ENCODE measurements at regions not wholly inside any gene's neighbourhood (a gene's known extent, or its start where the extent isn't known, plus 50 kb on each side); places are given as distances from the start of the nearest gene placed in this dataset.
A peak's percentile ranks its signal among the peaks of the same experiment; 100 is the strongest.
"Not testable (repeated sequence)": the region's sequence is repeated elsewhere in the genome, so short reads cannot be mapped to it uniquely, and the experiment has no call there.

- ATAC-seq (replicated peaks in 1 of 2) (no peak), DNase-seq (no peak)
- Mint-ChIP-seq H3K4me3 (no peak overlapping the region), H3K9me3 (no peaks in the 10 kb centered on the region), H3K4me1 (ENCODE audit: low read depth) (no peaks in the 10 kb centered on the region), H3K27ac (no peak overlapping the region), H3K27me3 (ENCODE audit: low read depth) (peaks cover 42% of the 10 kb centered on the region), H3K36me3 (ENCODE audit: insufficient read depth in 2 of 2) (no peaks in the 10 kb centered on the region)
Measured at GRCh38 chrX:131854581-131854980, 168.5 kb upstream of the STK26 start.

GRCh38 chrX:131861088-131861787, 161.9 kb upstream of the STK26 start:
- no peaks in the 10 kb centered on the region for H3K36me3 Mint-ChIP-seq (ENCODE audit: insufficient read depth in 2 of 2)
- DNase-seq (no peak), ATAC-seq (replicated peaks in 1 of 2) (no peak)
- no peak overlapping the region for H3K27ac Mint-ChIP-seq
- H3K4me1 Mint-ChIP-seq (ENCODE audit: low read depth), result no peaks in the 10 kb centered on the region
- no peak overlapping the region for H3K4me3 Mint-ChIP-seq
- H3K9me3 Mint-ChIP-seq, result no peaks in the 10 kb centered on the region
- peaks cover 21% of the 10 kb centered on the region for H3K27me3 Mint-ChIP-seq (ENCODE audit: low read depth)

GRCh38 chrX:131862321-131862720, 160.8 kb upstream of the STK26 start:
- H3K4me1 Mint-ChIP-seq (ENCODE audit: low read depth), result no peaks in the 10 kb centered on the region
- peaks cover 28% of the 10 kb centered on the region for H3K27me3 Mint-ChIP-seq (ENCODE audit: low read depth)
- ATAC-seq (replicated peaks in 1 of 2) (no peak), DNase-seq (no peak)
- no peaks in the 10 kb centered on the region for H3K36me3 Mint-ChIP-seq (ENCODE audit: insufficient read depth in 2 of 2)
- no peaks in the 10 kb centered on the region for H3K9me3 Mint-ChIP-seq
- no peak overlapping the region for H3K27ac Mint-ChIP-seq
- no peak overlapping the region for H3K4me3 Mint-ChIP-seq

- no peak for DNase-seq
- H3K9me3 Mint-ChIP-seq, result no peaks in the 10 kb centered on the region
- H3K4me1 Mint-ChIP-seq (ENCODE audit: low read depth), result no peaks in the 10 kb centered on the region
- peaks cover 20% of the 10 kb centered on the region for H3K27me3 Mint-ChIP-seq (ENCODE audit: low read depth)
- H3K4me3 Mint-ChIP-seq, result no peak overlapping the region
- H3K27ac Mint-ChIP-seq, result no peak overlapping the region
- ATAC-seq (replicated peaks in 1 of 2), result no peak
- H3K36me3 Mint-ChIP-seq (ENCODE audit: insufficient read depth in 2 of 2), result no peaks in the 10 kb centered on the region
Measured at GRCh38 chrX:131869182-131869581, 153.9 kb upstream of the STK26 start.

GRCh38 chrX:131874300-131874699, 148.8 kb upstream of the STK26 start:
- peaks cover 24% of the 10 kb centered on the region for H3K27me3 Mint-ChIP-seq (ENCODE audit: low read depth)
- no peaks in the 10 kb centered on the region for H3K36me3 Mint-ChIP-seq (ENCODE audit: insufficient read depth in 2 of 2)
- peaks cover 8% of the 10 kb centered on the region for H3K4me1 Mint-ChIP-seq (ENCODE audit: low read depth)
- DNase-seq (no peak), ATAC-seq (replicated peaks in 1 of 2) (no peak)
- peaks cover 0 to 1% of the 10 kb centered on the region in 2 donors for H3K9me3 Mint-ChIP-seq
- H3K27ac Mint-ChIP-seq, result no peak overlapping the region
- no peak overlapping the region for H3K4me3 Mint-ChIP-seq

GRCh38 chrX:131875827-131876226, 147.3 kb upstream of the STK26 start:
- not testable (repeated sequence) for H3K9me3 Mint-ChIP-seq; H3K36me3 Mint-ChIP-seq (ENCODE audit: insufficient read depth in 2 of 2); H3K4me3 Mint-ChIP-seq; H3K4me1 Mint-ChIP-seq (ENCODE audit: low read depth); DNase-seq; ATAC-seq (replicated peaks in 1 of 2); H3K27ac Mint-ChIP-seq
- peaks cover 29% of the 10 kb centered on the region for H3K27me3 Mint-ChIP-seq (ENCODE audit: low read depth)

GRCh38 chrX:131881194-131881593, 141.9 kb upstream of the STK26 start:
- Mint-ChIP-seq H3K4me1 (ENCODE audit: low read depth) (peaks cover 8% of the 10 kb centered on the region), H3K4me3 (no peak overlapping the region), H3K27ac (no peak overlapping the region), H3K9me3 (no peaks in the 10 kb centered on the region), H3K27me3 (ENCODE audit: low read depth) (peaks cover 49% of the 10 kb centered on the region), H3K36me3 (ENCODE audit: insufficient read depth in 2 of 2) (no peaks in the 10 kb centered on the region)
- ATAC-seq (replicated peaks in 1 of 2) (no peak), DNase-seq (no peak)

- ATAC-seq (replicated peaks in 1 of 2); DNase-seq; H3K36me3 Mint-ChIP-seq (ENCODE audit: insufficient read depth in 2 of 2); H3K4me1 Mint-ChIP-seq (ENCODE audit: low read depth); H3K4me3 Mint-ChIP-seq; H3K27ac Mint-ChIP-seq; H3K9me3 Mint-ChIP-seq: not testable (repeated sequence)
- peaks cover 30% of the 10 kb centered on the region for H3K27me3 Mint-ChIP-seq (ENCODE audit: low read depth)
Measured at GRCh38 chrX:131885042-131885441, 138.1 kb upstream of the STK26 start.

GRCh38 chrX:131893857-131894256, 129.2 kb upstream of the STK26 start:
- H3K9me3 Mint-ChIP-seq; DNase-seq; ATAC-seq (replicated peaks in 1 of 2); H3K27ac Mint-ChIP-seq; H3K36me3 Mint-ChIP-seq (ENCODE audit: insufficient read depth in 2 of 2); H3K4me1 Mint-ChIP-seq (ENCODE audit: low read depth); H3K4me3 Mint-ChIP-seq: not testable (repeated sequence)
- peaks cover 50% of the 10 kb centered on the region for H3K27me3 Mint-ChIP-seq (ENCODE audit: low read depth)

- Mint-ChIP-seq H3K36me3 (ENCODE audit: insufficient read depth in 2 of 2) (no peaks in the 10 kb centered on the region), H3K9me3 (no peaks in the 10 kb centered on the region), H3K4me1 (ENCODE audit: low read depth) (no peaks in the 10 kb centered on the region), H3K27ac (no peak overlapping the region), H3K27me3 (ENCODE audit: low read depth) (peaks cover 60% of the 10 kb centered on the region), H3K4me3 (no peak overlapping the region)
- no peak for ATAC-seq (replicated peaks in 1 of 2)
- no peak for DNase-seq
Measured at GRCh38 chrX:131894995-131895394, 128.1 kb upstream of the STK26 start.

- no peaks in the 10 kb centered on the region for H3K4me1 Mint-ChIP-seq (ENCODE audit: low read depth)
- DNase-seq (no peak), ATAC-seq (replicated peaks in 1 of 2) (no peak)
- H3K27ac Mint-ChIP-seq, result no peak overlapping the region
- no peaks in the 10 kb centered on the region for H3K36me3 Mint-ChIP-seq (ENCODE audit: insufficient read depth in 2 of 2)
- H3K27me3 Mint-ChIP-seq (ENCODE audit: low read depth), result peaks cover 59% of the 10 kb centered on the region
- H3K9me3 Mint-ChIP-seq, result no peaks in the 10 kb centered on the region
- H3K4me3 Mint-ChIP-seq, result no peak overlapping the region
Measured at GRCh38 chrX:131895807-131896206, 127.3 kb upstream of the STK26 start.

- H3K4me3 Mint-ChIP-seq, result no peak overlapping the region
- no peak for ATAC-seq (replicated peaks in 1 of 2)
- H3K27me3 Mint-ChIP-seq (ENCODE audit: low read depth), result peaks cover 44% of the 10 kb centered on the region
- H3K4me1 Mint-ChIP-seq (ENCODE audit: low read depth), result no peaks in the 10 kb centered on the region
- no peak overlapping the region for H3K27ac Mint-ChIP-seq
- no peak for DNase-seq
- no peaks in the 10 kb centered on the region for H3K9me3 Mint-ChIP-seq
- no peaks in the 10 kb centered on the region for H3K36me3 Mint-ChIP-seq (ENCODE audit: insufficient read depth in 2 of 2)
Measured at GRCh38 chrX:131901546-131901945, 121.6 kb upstream of the STK26 start.

GRCh38 chrX:131907488-131908314, 115.4 kb upstream of the STK26 start:
- ATAC-seq (replicated peaks in 1 of 2), result peak in 1 of 2 donors; percentile 23

More at GRCh38 chrX:131907488-131908314, 115.4 kb upstream of the STK26 start:
- H3K36me3 Mint-ChIP-seq (ENCODE audit: insufficient read depth in 2 of 2), result no peaks in the 10 kb centered on the region
- H3K4me1 Mint-ChIP-seq (ENCODE audit: low read depth), result no peaks in the 10 kb centered on the region
- no peaks in the 10 kb centered on the region for H3K9me3 Mint-ChIP-seq
- no peak overlapping the region for H3K4me3 Mint-ChIP-seq
- no peak overlapping the region for H3K27ac Mint-ChIP-seq
- no peak for DNase-seq
- H3K27me3 Mint-ChIP-seq (ENCODE audit: low read depth), result peaks cover 43% of the 10 kb centered on the region
